GM12865 (cell line): ENCODE measurements at regions not wholly inside any gene's neighbourhood (a gene's known extent, or its start where the extent isn't known, plus 50 kb on each side); places are given as distances from the start of the nearest gene placed in this dataset.

Source experiments
- DNase-seq: peaks from one replicate; pipeline ENCODE4 v3.0.0; 2010; ENCODE audit warnings: low read depth
- H3K4me3 ChIP-seq: 2 replicates; pipeline ENCODE4 v1.5.1; 2011; ENCODE audit warnings: mild to moderate bottlenecking, low read depth, low read length, control low read depth
- CTCF ChIP-seq: IDR thresholded peaks from 2 replicates; pipeline ENCODE4 v1.5.1; 2011; ENCODE audit warnings: low read length, control low read depth, low read depth, inconsistent platforms; ENCODE audit not compliant: insufficient read depth; ENCODE audit errors: missing control alignments

GRCh38 chr12:107458990-107459389, 226.6 kb upstream of the PWP1 start:
- no peak overlapping the region for H3K4me3 ChIP-seq
- TF ChIP-seq CTCF: no peak
- no peak for DNase-seq

GRCh38 chr12:107459641-107460040, 226.0 kb upstream of the PWP1 start:
- DNase-seq: no peak
- H3K4me3 ChIP-seq: no peak overlapping the region
- TF ChIP-seq CTCF: no peak

GRCh38 chr12:107461222-107461975, 224.2 kb upstream of the PWP1 start:
- no peak for DNase-seq
- no peak for TF ChIP-seq CTCF
- no peak overlapping the region for H3K4me3 ChIP-seq

- no peak for DNase-seq
- H3K4me3 ChIP-seq: no peak overlapping the region
- TF ChIP-seq CTCF: no peak
Measured at GRCh38 chr12:107462428-107463332, 222.9 kb upstream of the PWP1 start.

- no peak overlapping the region for H3K4me3 ChIP-seq
- no peak for TF ChIP-seq CTCF
- no peak for DNase-seq
Measured at GRCh38 chr12:107464644-107465043, 221.0 kb upstream of the PWP1 start.

- no peak overlapping the region for H3K4me3 ChIP-seq
- TF ChIP-seq CTCF: no peak
- no peak for DNase-seq
Measured at GRCh38 chr12:107465625-107466024, 220.0 kb upstream of the PWP1 start.
